HFF-Myc (cell line): ENCODE measurements at regions not wholly inside any gene's neighbourhood (a gene's known extent, or its start where the extent isn't known, plus 50 kb on each side); places are given as distances from the start of the nearest gene placed in this dataset.

Experiments used
- DNase-seq: peaks from one replicate; pipeline ENCODE4 v3.0.0-alpha.2; 2011; ENCODE audit warnings: low read depth; ENCODE audit errors: extremely low read depth
- H3K4me3 ChIP-seq: replicated peaks from 2 replicates; pipeline ENCODE4 v1.5.1; 2011; ENCODE audit warnings: low read depth, mild to moderate bottlenecking, control low read depth, low read length
- CTCF ChIP-seq: IDR thresholded peaks from 2 replicates; pipeline ENCODE4 v1.5.1; 2012; ENCODE audit warnings: mild to moderate bottlenecking, low read depth, low read length, control low read depth; ENCODE audit errors: missing control alignments

- no peak for DNase-seq
- no peak overlapping the region for H3K4me3 ChIP-seq
- no peak for TF ChIP-seq CTCF
Measured at GRCh38 chr11:123304828-123305466, 109.9 kb upstream of the CLMP start.

- no peak for TF ChIP-seq CTCF
- no peak for DNase-seq
- no peak overlapping the region for H3K4me3 ChIP-seq
Measured at GRCh38 chr11:123303924-123304323, 108.9 kb upstream of the CLMP start.

- H3K4me3 ChIP-seq: no peak overlapping the region
- peak; percentile 25 for DNase-seq
Measured at GRCh38 chr11:123302751-123303195, 107.7 kb upstream of the CLMP start.

GRCh38 chr11:123301696-123302400 is 106.8 kb upstream of the CLMP start:
- DNase-seq: no peak
- H3K4me3 ChIP-seq: peak overlapping the region; percentile 18
- TF ChIP-seq CTCF: peak; percentile 75

More at GRCh38 chr11:123302751-123303195, 107.7 kb upstream of the CLMP start:
- peak; percentile 12 for TF ChIP-seq CTCF

- no peak for TF ChIP-seq CTCF
- no peak for DNase-seq
- no peak overlapping the region for H3K4me3 ChIP-seq
Measured at GRCh38 chr11:123301013-123301591, 106.1 kb upstream of the CLMP start.

GRCh38 chr11:123299721-123300120 is 104.7 kb upstream of the CLMP start:
- DNase-seq: no peak
- no peak for TF ChIP-seq CTCF
- no peak overlapping the region for H3K4me3 ChIP-seq
